Brain microvascular endothelial cell (primary cell): ENCODE measurements at regions not wholly inside any gene's neighbourhood (a gene's known extent, or its start where the extent isn't known, plus 50 kb on each side); places are given as distances from the start of the nearest gene placed in this dataset.

Source experiments
- DNase-seq: peaks from one replicate; pipeline ENCODE4 v3.0.0-alpha.2; 2020
- H3K27ac ChIP-seq: fragments of 250-450 bp; sonication (Bioruptor Pico); 2 replicates; pipeline ENCODE4 v1.5.1; 2020; ENCODE audit warnings: mild to moderate bottlenecking, moderate library complexity
- H3K27me3 ChIP-seq: fragments of 250-450 bp; sonication (Bioruptor Pico); replicated peaks from 2 replicates; pipeline ENCODE4 v1.5.1; 2020; ENCODE audit warnings: mild to moderate bottlenecking
- H3K36me3 ChIP-seq: fragments of 250-450 bp; sonication (Bioruptor Pico); replicated peaks from 2 replicates; pipeline ENCODE4 v1.5.1; 2020; ENCODE audit warnings: mild to moderate bottlenecking
- H3K4me3 ChIP-seq: 2 replicates; pipeline ENCODE4 v1.5.1; 2011; ENCODE audit warnings: low read depth, mild to moderate bottlenecking, control low read depth, low read length, moderate library complexity
- in situ Hi-C: cut with HindIII; loops from 2 replicates; pipeline ENCODE4 v1.10.0; 2017; ENCODE audit warnings: low sequenced_read_pairs, low pct_ligation_motif_present
- TF ChIP-seq, protein P1 (sequence below): IDR thresholded peaks from 2 replicates; pipeline ENCODE4 v1.5.1; 2011; ENCODE audit warnings: low read depth, mild to moderate bottlenecking, moderate library complexity, low read length, control low read depth, inconsistent platforms; ENCODE audit errors: missing control alignments

DNA sequence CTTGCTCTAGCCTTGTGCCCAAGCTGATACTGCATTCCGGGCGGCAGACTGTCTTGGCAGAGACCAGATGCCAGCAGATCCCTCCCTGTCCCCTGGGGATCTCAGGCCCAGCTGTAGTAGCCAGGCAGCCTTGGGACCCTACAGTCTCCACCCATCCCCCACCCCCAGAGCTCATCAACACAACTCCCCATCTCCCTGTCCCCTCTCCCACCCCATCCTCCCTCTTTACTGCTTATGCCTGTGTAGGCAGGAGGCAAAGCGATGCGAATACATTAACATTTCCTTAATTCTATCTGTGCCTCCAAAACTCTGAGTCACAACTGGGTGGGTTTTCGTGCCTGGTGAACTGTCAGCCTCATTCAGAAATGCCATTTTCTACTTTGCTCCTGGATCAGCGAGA lies 547.6 kb downstream of the BUD13 start:
- TF ChIP-seq, protein P1, sequence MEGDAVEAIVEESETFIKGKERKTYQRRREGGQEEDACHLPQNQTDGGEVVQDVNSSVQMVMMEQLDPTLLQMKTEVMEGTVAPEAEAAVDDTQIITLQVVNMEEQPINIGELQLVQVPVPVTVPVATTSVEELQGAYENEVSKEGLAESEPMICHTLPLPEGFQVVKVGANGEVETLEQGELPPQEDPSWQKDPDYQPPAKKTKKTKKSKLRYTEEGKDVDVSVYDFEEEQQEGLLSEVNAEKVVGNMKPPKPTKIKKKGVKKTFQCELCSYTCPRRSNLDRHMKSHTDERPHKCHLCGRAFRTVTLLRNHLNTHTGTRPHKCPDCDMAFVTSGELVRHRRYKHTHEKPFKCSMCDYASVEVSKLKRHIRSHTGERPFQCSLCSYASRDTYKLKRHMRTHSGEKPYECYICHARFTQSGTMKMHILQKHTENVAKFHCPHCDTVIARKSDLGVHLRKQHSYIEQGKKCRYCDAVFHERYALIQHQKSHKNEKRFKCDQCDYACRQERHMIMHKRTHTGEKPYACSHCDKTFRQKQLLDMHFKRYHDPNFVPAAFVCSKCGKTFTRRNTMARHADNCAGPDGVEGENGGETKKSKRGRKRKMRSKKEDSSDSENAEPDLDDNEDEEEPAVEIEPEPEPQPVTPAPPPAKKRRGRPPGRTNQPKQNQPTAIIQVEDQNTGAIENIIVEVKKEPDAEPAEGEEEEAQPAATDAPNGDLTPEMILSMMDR = no peak
- Histone ChIP-seq H3K27me3 (no peaks in the 10 kb centered on the region), H3K36me3 (no peaks in the 10 kb centered on the region), H3K4me3 (no peak overlapping the region), H3K27ac (no peak overlapping the region)
- DNase-seq = no peak
- in situ Hi-C loops = no loop called here

DNA sequence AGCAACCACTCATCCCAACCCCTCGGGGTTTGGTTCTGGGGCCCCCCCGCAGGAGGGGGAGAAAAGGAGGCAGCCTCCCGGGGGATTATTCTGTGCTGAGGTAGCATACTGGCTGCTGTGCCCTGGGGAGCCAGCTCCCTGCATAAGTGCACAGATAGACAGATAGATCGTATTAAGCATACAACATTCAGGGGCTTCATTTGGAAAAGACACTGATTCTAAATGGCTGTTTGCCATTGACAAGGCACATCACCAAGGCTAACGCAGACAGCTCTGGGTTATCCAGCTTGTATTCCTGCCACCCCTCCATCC lies 547.9 kb downstream of the BUD13 start:
- TF ChIP-seq, protein P1 = no peak
- in situ Hi-C loops = no loop called here
- no peak for DNase-seq
- Histone ChIP-seq H3K4me3 (no peak overlapping the region), H3K27me3 (no peaks in the 10 kb centered on the region), H3K27ac (no peak overlapping the region), H3K36me3 (no peaks in the 10 kb centered on the region)

DNA sequence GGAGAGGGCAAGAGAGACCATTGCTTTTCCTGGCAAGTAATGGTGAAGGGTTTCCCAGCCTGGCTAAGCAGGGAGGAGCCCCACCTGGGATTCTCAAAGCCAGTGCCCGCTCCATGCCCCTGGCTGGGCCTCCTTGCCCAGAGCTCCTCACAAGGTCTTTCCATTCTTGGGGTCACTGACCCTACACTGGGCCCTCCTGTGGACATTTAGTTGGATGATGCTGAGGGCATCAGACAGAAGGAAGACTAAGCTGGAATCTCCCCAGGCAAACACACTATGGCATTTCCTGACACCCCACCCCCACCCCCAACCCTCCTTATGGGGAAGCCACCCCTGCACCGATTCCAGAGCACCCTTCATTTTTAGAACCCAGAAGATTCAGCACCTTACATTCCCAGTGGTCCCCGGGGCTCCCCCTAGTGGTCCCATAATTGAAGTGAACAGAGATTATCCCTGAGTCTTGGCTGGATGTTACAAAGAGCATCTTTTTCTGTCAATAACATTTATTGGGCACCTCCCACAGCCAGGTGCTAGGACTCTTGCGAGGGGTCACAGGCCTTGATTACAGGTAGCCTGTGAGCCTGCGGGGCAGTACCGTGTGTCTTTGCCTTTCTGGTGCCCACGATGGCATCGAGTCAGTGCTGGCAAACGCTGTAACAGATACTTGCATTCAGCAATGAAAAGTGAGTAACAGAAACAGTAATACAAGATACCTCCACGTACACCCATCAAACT lies 548.5 kb downstream of the BUD13 start:
- H3K4me3 ChIP-seq = no peak overlapping the region
- in situ Hi-C loops = no loop called here
- H3K36me3 ChIP-seq = no peaks in the 10 kb centered on the region
- H3K27ac ChIP-seq = no peak overlapping the region
- TF ChIP-seq, protein P1 = peak; percentile 79
- DNase-seq = peak; percentile 40
- no peaks in the 10 kb centered on the region for H3K27me3 ChIP-seq

DNA sequence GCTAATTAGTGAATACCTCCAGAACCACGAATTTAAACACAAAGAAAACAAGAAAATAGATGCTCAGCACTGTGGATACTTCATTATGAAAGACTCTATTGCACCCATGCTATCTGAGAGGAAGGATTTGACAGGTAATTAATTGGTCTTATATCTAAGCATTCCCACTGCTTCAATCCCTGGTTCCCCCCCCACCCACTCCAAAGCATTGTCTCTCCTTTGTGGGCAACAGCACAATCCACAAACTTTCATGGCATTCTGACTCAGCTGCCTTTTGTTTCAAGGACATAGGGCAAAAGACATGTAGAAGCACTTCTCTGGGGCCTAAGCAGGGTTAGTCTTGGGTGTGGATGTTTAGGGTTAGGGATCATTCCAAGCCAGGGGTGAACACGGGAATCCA lies 551.4 kb downstream of the BUD13 start:
- Histone ChIP-seq H3K27ac (no peak overlapping the region), H3K36me3 (no peaks in the 10 kb centered on the region), H3K27me3 (no peaks in the 10 kb centered on the region), H3K4me3 (no peak overlapping the region)
- in situ Hi-C loops = no loop called here
- DNase-seq = no peak
- TF ChIP-seq, protein P1 = no peak

DNA sequence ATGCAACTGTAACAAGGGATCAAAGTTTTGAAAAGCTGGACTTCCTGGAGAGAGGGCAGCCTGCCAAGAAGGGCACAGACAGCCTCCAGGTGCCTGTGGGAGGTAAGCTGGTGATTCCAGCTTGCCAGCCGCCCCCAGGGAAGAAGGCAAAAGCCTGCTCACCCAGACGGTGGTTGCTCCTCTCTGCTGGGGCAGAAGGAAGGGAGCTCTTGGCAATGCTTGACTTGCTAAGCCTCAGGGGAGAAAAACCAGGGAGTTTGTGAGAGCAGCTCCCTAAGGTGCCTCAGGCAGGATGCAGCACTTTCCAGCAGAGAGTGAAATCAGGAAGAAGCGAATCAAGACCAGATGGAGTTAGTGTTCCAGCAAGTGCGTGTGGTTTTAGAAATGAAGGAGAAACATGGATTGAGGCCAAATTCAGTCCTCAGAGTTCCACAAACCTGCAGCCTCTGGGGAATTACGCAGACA lies 553.6 kb downstream of the BUD13 start:
- DNase-seq = no peak
- Histone ChIP-seq H3K4me3 (no peak overlapping the region), H3K27ac (no peak overlapping the region), H3K27me3 (no peaks in the 10 kb centered on the region), H3K36me3 (no peaks in the 10 kb centered on the region)
- in situ Hi-C loops = no loop called here
- TF ChIP-seq, protein P1 = no peak

DNA sequence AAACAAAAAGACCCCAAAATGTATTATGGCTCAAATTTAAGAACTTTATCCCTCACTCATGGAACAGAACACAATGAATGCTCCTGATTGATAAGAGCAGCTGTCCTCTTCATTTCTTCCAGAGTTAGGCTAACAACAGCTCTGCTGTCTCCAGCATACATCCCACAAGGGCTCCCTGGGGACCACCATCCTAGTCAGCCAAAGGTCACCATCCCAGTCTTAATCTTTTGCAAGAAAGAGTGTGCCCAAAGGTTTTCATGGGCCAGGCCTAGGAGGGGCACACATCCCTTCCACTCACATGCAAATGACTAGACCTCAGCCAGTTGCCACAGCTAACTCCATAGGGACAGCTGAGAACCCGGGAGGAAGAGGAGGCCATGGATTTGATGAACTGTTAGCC lies 555.3 kb downstream of the BUD13 start:
- in situ Hi-C loops = no loop called here
- DNase-seq = no peak
- Histone ChIP-seq H3K4me3 (no peak overlapping the region), H3K36me3 (no peaks in the 10 kb centered on the region), H3K27ac (no peak overlapping the region), H3K27me3 (no peaks in the 10 kb centered on the region)
- TF ChIP-seq, protein P1 = no peak
